ENCODE measurements at regions not wholly inside any gene's neighbourhood (a gene's known extent, or its start where the extent isn't known, plus 50 kb on each side); places are given as distances from the start of the nearest gene placed in this dataset.

DNA sequence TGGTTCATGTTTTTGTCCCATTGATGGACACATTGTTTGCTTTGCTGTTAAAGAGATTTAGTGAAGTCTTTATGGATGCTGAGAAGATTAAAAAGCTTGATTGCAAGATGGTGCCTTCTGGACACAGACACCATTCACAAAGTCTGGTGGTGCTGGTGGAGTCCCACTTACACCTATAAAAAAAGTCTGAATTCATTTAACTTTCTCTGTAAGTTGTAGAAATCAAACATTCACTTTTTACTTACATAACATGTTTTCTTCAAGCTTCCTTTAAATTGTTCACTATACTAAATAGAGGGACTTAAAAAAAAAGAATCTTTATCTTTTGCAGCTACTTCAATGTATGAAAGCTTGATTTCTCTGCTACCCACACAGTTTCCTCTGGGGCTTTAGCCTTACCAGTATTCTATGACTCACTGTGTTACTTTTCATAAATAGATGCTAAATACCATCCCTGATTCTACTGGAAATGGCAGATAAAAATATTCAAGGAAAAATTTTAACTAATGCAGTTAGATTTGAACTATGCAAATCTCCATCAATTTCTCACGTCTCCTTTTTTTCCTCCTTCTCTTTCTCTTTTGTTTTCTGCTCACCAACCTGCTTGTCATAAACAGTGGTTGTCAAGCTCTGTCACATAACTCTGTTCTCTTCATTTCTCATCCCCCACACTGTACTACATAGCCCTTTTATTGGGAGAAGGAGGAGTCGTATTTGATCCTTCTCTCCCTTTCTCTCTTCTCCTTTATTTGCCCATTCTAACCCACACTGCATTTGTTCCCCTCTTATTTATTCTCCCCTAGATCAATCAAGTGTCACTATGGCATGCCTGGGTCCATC, 89.7 kb downstream of the FAM76B start:
- TF ChIP-seq, protein P1, sequence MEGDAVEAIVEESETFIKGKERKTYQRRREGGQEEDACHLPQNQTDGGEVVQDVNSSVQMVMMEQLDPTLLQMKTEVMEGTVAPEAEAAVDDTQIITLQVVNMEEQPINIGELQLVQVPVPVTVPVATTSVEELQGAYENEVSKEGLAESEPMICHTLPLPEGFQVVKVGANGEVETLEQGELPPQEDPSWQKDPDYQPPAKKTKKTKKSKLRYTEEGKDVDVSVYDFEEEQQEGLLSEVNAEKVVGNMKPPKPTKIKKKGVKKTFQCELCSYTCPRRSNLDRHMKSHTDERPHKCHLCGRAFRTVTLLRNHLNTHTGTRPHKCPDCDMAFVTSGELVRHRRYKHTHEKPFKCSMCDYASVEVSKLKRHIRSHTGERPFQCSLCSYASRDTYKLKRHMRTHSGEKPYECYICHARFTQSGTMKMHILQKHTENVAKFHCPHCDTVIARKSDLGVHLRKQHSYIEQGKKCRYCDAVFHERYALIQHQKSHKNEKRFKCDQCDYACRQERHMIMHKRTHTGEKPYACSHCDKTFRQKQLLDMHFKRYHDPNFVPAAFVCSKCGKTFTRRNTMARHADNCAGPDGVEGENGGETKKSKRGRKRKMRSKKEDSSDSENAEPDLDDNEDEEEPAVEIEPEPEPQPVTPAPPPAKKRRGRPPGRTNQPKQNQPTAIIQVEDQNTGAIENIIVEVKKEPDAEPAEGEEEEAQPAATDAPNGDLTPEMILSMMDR (IDR thresholded peaks at IDR 0.05), result no peak
- TF ChIP-seq JUND (IDR thresholded peaks at IDR 0.05) (no peak), FOXM1 (IDR thresholded peaks at IDR 0.05; ENCODE audit: low read depth) (no peak), TAF1 (IDR thresholded peaks at IDR 0.05; ENCODE audit: borderline replicate concordance, low read depth, low read length) (no peak), EP300 (IDR thresholded peaks at IDR 0.05; ENCODE audit: borderline replicate concordance in 1 of 2, low read depth in 1 of 2, low read length in 1 of 2) (no peak), FOXJ3 (CRISPR knock-in tag; IDR thresholded peaks at IDR 0.05) (no peak), MEF2A (IDR thresholded peaks at IDR 0.05; ENCODE audit: borderline replicate concordance, low read depth) (no peak), RAD21 (IDR thresholded peaks at IDR 0.05; ENCODE audit: low read length) (no peak)
